ENCODE measurements at regions not wholly inside any gene's neighbourhood (a gene's known extent, or its start where the extent isn't known, plus 50 kb on each side); places are given as distances from the start of the nearest gene placed in this dataset.

DNA sequence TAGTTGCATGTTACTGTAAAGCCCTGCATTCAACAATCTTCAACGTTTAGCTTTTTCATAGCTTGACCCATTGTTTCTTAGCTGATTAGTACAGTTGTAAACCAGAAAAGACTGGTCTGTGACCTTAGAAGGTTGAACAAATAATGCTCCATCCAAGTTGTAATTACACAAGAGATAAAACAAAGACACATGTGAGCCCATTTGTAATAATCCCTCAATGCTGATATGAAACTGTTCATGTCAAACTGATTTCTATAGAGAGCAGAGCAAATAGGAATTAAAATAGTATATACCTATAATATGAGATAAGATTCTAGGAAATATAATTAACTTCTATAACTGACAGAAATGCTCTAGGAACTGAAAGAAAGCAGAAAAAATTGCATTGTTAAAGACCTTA lies 94.7 kb upstream of the SLC25A13 start:
- Histone ChIP-seq H3K27ac (no peak overlapping the region), H3K4me2 (no peak overlapping the region), H3K36me3 (no peaks in the 10 kb centered on the region), H3K9me3 (ENCODE audit: low read depth) (no peaks in the 10 kb centered on the region), H3F3A (ENCODE audit: low read depth) (no peaks in the 10 kb centered on the region), H3K4me3 (no peak overlapping the region), H3K79me2 (ENCODE audit: low read depth) (no peaks in the 10 kb centered on the region), H4K20me1 (ENCODE audit: low read depth) (no peaks in the 10 kb centered on the region), H3K4me1 (peaks cover 14% of the 10 kb centered on the region), H3K9ac (no peak overlapping the region), H2AFZ (replicated peaks) (no peak overlapping the region), H3K27me3 (no peaks in the 10 kb centered on the region)
- Mint-ChIP-seq H3K27me3 (ENCODE audit: insufficient read depth, low read depth) (peaks cover 5% of the 10 kb centered on the region), H3K9me3 (peaks cover 2% of the 10 kb centered on the region), H3K27ac (no peak overlapping the region), H3K4me3 (no peak overlapping the region), H3K36me3 (no peaks in the 10 kb centered on the region), H3K4me1 (peaks cover 17% of the 10 kb centered on the region)
- no peak for TF ChIP-seq EZH2phosphoT487 (IDR thresholded peaks at IDR 0.05)
- TF ChIP-seq, protein P1, sequence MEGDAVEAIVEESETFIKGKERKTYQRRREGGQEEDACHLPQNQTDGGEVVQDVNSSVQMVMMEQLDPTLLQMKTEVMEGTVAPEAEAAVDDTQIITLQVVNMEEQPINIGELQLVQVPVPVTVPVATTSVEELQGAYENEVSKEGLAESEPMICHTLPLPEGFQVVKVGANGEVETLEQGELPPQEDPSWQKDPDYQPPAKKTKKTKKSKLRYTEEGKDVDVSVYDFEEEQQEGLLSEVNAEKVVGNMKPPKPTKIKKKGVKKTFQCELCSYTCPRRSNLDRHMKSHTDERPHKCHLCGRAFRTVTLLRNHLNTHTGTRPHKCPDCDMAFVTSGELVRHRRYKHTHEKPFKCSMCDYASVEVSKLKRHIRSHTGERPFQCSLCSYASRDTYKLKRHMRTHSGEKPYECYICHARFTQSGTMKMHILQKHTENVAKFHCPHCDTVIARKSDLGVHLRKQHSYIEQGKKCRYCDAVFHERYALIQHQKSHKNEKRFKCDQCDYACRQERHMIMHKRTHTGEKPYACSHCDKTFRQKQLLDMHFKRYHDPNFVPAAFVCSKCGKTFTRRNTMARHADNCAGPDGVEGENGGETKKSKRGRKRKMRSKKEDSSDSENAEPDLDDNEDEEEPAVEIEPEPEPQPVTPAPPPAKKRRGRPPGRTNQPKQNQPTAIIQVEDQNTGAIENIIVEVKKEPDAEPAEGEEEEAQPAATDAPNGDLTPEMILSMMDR (IDR thresholded peaks at IDR 0.05), result no peak
- TF ChIP-seq EZH2 (IDR thresholded peaks at IDR 0.05), result no peak
- DNase-seq (ENCODE audit: low spot score), result no peak

DNA sequence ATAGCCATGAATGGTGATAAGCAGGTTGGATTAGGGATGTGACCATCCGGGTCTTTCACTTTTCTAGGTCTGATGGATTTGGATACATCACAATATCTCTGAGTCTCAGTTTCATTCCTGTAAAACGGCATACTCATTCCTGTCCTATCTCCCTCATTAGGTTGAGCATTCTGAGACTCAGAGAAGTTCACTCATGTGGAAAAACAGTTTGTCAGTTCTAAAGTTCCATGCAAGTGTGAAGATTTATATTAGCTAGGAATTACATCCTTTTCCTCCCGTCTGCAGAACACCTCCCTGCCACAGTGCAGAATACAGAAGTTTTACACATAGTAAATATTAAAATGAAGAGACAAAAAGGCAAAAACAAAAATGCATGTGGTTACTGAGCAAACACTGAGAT lies 94.2 kb upstream of the SLC25A13 start:
- H3K9me3 Mint-ChIP-seq, result peaks cover 2% of the 10 kb centered on the region
- DNase-seq (ENCODE audit: low spot score), result no peak
- Histone ChIP-seq H3K36me3 (no peaks in the 10 kb centered on the region), H3K27ac (no peak overlapping the region), H3K9ac (no peak overlapping the region), H3K27me3 (no peaks in the 10 kb centered on the region), H3K79me2 (ENCODE audit: low read depth) (no peaks in the 10 kb centered on the region), H2AFZ (replicated peaks) (no peak overlapping the region), H3F3A (ENCODE audit: low read depth) (no peaks in the 10 kb centered on the region), H3K9me3 (ENCODE audit: low read depth) (no peaks in the 10 kb centered on the region), H3K4me1 (peaks cover 14% of the 10 kb centered on the region), H4K20me1 (ENCODE audit: low read depth) (no peaks in the 10 kb centered on the region), H3K4me3 (no peak overlapping the region), H3K4me2 (no peak overlapping the region)
- H3K27ac Mint-ChIP-seq, result no peak overlapping the region
- H3K27me3 Mint-ChIP-seq (ENCODE audit: insufficient read depth, low read depth), result peaks cover 5% of the 10 kb centered on the region
- no peak overlapping the region for H3K4me3 Mint-ChIP-seq
- H3K4me1 Mint-ChIP-seq, result peaks cover 17% of the 10 kb centered on the region
- no peak for TF ChIP-seq EZH2phosphoT487 (IDR thresholded peaks at IDR 0.05)
- TF ChIP-seq, protein P1 (IDR thresholded peaks at IDR 0.05), result no peak
- no peak for TF ChIP-seq EZH2 (IDR thresholded peaks at IDR 0.05)
- H3K36me3 Mint-ChIP-seq, result no peaks in the 10 kb centered on the region

DNA sequence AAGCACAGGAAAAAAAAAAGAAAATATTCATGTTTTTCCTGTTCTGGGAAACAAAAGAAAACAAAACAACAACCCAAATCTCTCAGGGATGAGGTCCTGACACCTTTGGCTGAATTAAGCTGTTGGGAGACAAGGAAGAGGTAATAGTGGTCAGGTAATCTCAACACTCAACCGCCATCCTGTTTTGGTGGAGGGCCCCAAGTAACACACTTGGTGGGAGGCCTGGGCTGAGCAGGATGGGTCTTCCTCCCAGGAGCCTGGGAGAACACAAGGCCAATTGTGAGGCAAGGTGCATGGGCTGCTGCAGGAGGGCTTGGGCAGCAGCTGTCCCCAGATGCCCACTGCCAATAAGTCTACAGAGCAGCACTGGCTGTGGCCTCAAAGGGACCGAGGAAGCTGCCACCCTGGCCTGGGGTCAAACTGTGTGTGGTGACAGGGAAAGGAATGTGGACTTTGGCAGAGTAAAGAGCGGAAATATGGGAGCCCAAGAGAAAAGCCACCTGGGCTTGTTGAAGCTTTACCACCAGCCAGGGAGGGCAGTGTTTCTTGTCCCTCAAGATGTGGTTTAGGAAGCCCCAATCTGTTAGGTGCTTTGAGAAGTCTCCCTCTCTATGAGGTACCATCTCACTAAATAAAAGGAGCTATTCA lies 93.5 kb upstream of the SLC25A13 start:
- Mint-ChIP-seq H3K4me1 (peaks cover 17% of the 10 kb centered on the region), H3K9me3 (peaks cover 2% of the 10 kb centered on the region)

More for the DNA sequence above, 93.5 kb upstream of the SLC25A13 start:
- Histone ChIP-seq H3K9ac (no peak overlapping the region), H3F3A (ENCODE audit: low read depth) (no peaks in the 10 kb centered on the region), H3K4me1 (peaks cover 14% of the 10 kb centered on the region), H3K36me3 (no peaks in the 10 kb centered on the region), H3K9me3 (ENCODE audit: low read depth) (no peaks in the 10 kb centered on the region), H3K27me3 (no peaks in the 10 kb centered on the region), H3K79me2 (ENCODE audit: low read depth) (no peaks in the 10 kb centered on the region), H3K27ac (no peak overlapping the region), H4K20me1 (ENCODE audit: low read depth) (no peaks in the 10 kb centered on the region), H3K4me2 (peak overlapping the region; percentile 37), H3K4me3 (no peak overlapping the region), H2AFZ (replicated peaks) (peak overlapping the region; percentile 39)
- TF ChIP-seq EZH2phosphoT487 (IDR thresholded peaks at IDR 0.05) (no peak), EZH2 (IDR thresholded peaks at IDR 0.05) (no peak)
- TF ChIP-seq, protein P1 (IDR thresholded peaks at IDR 0.05), result no peak
- no peak overlapping the region for H3K27ac Mint-ChIP-seq
- no peaks in the 10 kb centered on the region for H3K36me3 Mint-ChIP-seq
- no peak overlapping the region for H3K4me3 Mint-ChIP-seq
- DNase-seq (ENCODE audit: low spot score), result peak; percentile 10
- H3K27me3 Mint-ChIP-seq (ENCODE audit: insufficient read depth, low read depth), result peaks cover 5% of the 10 kb centered on the region

Data from neural progenitor cell (in vitro differentiated cells).